ENCODE measurements at regions not wholly inside any gene's neighbourhood (a gene's known extent, or its start where the extent isn't known, plus 50 kb on each side); places are given as distances from the start of the nearest gene placed in this dataset.

GRCh38 chr7:109996411-109996810 is 1094.5 kb upstream of the LRRN3 start:
- no peak for DNase-seq (ENCODE audit: extremely low read depth in 1 of 2, low read depth in 1 of 2)

GRCh38 chr7:109996927-109997326 is 1094.0 kb upstream of the LRRN3 start:
- DNase-seq (ENCODE audit: extremely low read depth in 1 of 2, low read depth in 1 of 2) = no peak

GRCh38 chr7:109997837-109998236 is 1093.1 kb upstream of the LRRN3 start:
- DNase-seq (ENCODE audit: extremely low read depth in 1 of 2, low read depth in 1 of 2) = no peak

GRCh38 chr7:110001254-110001938 is 1089.5 kb upstream of the LRRN3 start:
- DNase-seq (ENCODE audit: extremely low read depth in 1 of 2, low read depth in 1 of 2) = no peak

GRCh38 chr7:110003827-110004226 is 1087.1 kb upstream of the LRRN3 start:
- no peak for DNase-seq (ENCODE audit: extremely low read depth in 1 of 2, low read depth in 1 of 2)

GRCh38 chr7:110007320-110008063 is 1083.4 kb upstream of the LRRN3 start:
- no peak for DNase-seq (ENCODE audit: extremely low read depth in 1 of 2, low read depth in 1 of 2)

- no peak for DNase-seq (ENCODE audit: extremely low read depth in 1 of 2, low read depth in 1 of 2)
Measured at GRCh38 chr7:110010359-110010758, 1080.6 kb upstream of the LRRN3 start.

GRCh38 chr7:110017405-110017804 is 1073.5 kb upstream of the LRRN3 start:
- no peak for DNase-seq (ENCODE audit: extremely low read depth in 1 of 2, low read depth in 1 of 2)

GRCh38 chr7:110027385-110027784 is 1063.5 kb upstream of the LRRN3 start:
- DNase-seq (ENCODE audit: extremely low read depth in 1 of 2, low read depth in 1 of 2) = no peak

- no peak for DNase-seq (ENCODE audit: extremely low read depth in 1 of 2, low read depth in 1 of 2)
Measured at GRCh38 chr7:110043519-110043918, 1047.4 kb upstream of the LRRN3 start.

- no peak for DNase-seq (ENCODE audit: extremely low read depth in 1 of 2, low read depth in 1 of 2)
Measured at GRCh38 chr7:110050785-110051184, 1040.1 kb upstream of the LRRN3 start.

- DNase-seq (ENCODE audit: extremely low read depth in 1 of 2, low read depth in 1 of 2) = no peak
Measured at GRCh38 chr7:110051372-110051771, 1039.6 kb upstream of the LRRN3 start.

GRCh38 chr7:110056331-110056730 is 1034.6 kb upstream of the LRRN3 start:
- DNase-seq (ENCODE audit: extremely low read depth in 1 of 2, low read depth in 1 of 2) = no peak

GRCh38 chr7:110058401-110058800 is 1032.5 kb upstream of the LRRN3 start:
- DNase-seq (ENCODE audit: extremely low read depth in 1 of 2, low read depth in 1 of 2) = no peak

GRCh38 chr7:110061387-110061786 is 1029.5 kb upstream of the LRRN3 start:
- DNase-seq (ENCODE audit: extremely low read depth in 1 of 2, low read depth in 1 of 2) = no peak

GRCh38 chr7:110065121-110065520 is 1025.8 kb upstream of the LRRN3 start:
- DNase-seq (ENCODE audit: extremely low read depth in 1 of 2, low read depth in 1 of 2) = no peak

GRCh38 chr7:110066843-110067242 is 1024.1 kb upstream of the LRRN3 start:
- no peak for DNase-seq (ENCODE audit: extremely low read depth in 1 of 2, low read depth in 1 of 2)

- DNase-seq (ENCODE audit: extremely low read depth in 1 of 2, low read depth in 1 of 2) = no peak
Measured at GRCh38 chr7:110071192-110071591, 1019.7 kb upstream of the LRRN3 start.

GRCh38 chr7:110075450-110075849 is 1015.5 kb upstream of the LRRN3 start:
- DNase-seq (ENCODE audit: extremely low read depth in 1 of 2, low read depth in 1 of 2) = no peak

GRCh38 chr7:110076194-110076593 is 1014.7 kb upstream of the LRRN3 start:
- no peak for DNase-seq (ENCODE audit: extremely low read depth in 1 of 2, low read depth in 1 of 2)

- DNase-seq (ENCODE audit: extremely low read depth in 1 of 2, low read depth in 1 of 2) = no peak
Measured at GRCh38 chr7:110084181-110084807, 1006.6 kb upstream of the LRRN3 start.
